Activated CD8-positive, alpha-beta memory T cell treated with anti-CD3 and anti-CD28 coated beads for 24 hours (primary cell): ENCODE measurements at regions not wholly inside any gene's neighbourhood (a gene's known extent, or its start where the extent isn't known, plus 50 kb on each side); places are given as distances from the start of the nearest gene placed in this dataset.
"Not testable (repeated sequence)": the region's sequence is repeated elsewhere in the genome, so short reads cannot be mapped to it uniquely, and the experiment has no call there.

Experiments
- DNase-seq: peaks from one replicate; pipeline ENCODE4 v3.0.0-alpha.2; 2020

DNA sequence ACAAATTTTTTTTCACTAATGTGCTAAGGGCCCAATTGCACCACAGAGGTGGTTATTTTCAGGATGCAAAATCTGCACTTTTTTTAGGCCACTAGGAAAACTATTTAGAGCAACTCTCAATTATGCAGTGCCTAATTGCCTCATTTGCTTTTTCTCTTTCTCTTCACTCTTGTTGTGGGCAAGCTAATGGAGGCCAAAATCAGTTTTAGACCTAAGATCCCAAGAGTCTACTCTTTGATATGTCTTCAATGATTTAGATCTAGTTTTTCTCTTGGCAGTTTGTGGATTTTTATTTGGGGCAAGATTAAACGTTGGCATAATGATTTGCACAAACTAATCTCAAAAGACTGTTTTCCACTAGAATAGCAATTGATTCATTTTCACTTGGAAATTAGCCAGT, 1996.9 kb downstream of the LRRC4C start:
- DNase-seq: no peak

DNA sequence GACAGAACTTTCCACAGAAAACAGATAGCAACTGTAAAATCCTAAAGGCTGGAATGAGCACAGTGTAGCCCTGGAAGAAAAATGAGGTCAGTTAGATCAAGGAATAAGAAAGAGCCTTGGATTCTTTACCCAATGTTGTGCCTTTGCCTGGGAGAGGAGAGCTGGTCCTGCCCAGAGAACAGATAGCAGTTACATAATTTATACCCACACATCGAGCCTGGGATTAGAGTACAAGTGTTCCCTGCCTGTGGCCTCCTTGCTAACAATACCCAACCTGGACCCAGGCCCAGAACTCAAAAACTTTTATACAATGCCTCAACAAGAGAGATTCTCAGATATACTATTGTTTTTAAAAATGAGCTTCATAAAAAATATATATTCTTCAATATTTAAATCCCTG, 1998.4 kb downstream of the LRRC4C start:
- DNase-seq: no peak

DNA sequence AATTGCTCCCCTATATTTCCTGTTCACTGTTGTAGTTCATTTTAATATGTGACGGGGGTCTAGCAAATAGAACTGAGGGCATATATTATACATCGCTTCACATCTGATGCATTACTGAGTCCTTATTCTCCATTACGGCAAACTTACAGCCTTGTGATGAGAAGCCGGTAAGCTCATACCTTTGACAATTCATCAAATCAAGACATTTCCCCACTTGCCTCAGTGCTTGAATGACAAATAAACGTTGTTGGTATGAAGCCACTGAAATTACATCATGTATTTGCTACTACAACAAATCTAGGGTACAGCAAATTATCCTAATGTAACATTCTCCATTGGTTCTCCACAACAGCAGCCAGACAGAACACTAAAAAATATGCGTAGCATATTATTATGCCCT, 1999.8 kb downstream of the LRRC4C start:
- DNase-seq: no peak

GRCh38 chr11:39458481-39458880, 2001.0 kb downstream of the LRRC4C start:
- DNase-seq: no peak

DNA sequence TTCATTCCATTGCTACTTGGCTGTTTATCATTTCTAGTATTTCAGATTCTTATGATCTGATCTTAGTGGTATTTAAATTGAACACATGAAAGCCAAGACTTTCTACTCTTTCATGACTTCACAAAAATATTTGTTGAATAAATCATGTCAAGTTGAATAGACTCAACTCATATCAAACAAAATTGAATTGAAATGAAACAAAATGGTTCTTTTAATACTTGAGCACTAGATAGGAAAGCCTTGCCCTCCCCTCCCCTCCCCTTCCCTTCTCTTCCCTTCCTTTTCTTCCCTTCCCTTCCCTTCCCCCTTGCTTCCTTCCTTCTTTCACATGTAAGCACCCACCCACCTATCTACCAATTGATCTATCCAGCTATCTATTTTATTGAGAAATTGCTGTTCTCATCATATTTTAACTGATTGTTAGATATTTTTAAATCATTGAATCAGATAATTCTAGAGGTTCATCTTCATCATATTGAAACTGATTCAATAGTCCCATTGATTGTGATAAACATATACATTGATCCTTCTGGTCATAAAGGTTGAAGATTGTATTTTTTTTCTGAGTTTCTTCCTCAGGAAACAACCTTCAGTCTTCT, 2015.9 kb downstream of the LRRC4C start:
- no peak for DNase-seq

GRCh38 chr11:39442177-39442576, 2017.3 kb downstream of the LRRC4C start:
- DNase-seq: no peak

- no peak for DNase-seq
Observed at GRCh38 chr11:39435641-39436040, 2023.8 kb downstream of the LRRC4C start.

DNA sequence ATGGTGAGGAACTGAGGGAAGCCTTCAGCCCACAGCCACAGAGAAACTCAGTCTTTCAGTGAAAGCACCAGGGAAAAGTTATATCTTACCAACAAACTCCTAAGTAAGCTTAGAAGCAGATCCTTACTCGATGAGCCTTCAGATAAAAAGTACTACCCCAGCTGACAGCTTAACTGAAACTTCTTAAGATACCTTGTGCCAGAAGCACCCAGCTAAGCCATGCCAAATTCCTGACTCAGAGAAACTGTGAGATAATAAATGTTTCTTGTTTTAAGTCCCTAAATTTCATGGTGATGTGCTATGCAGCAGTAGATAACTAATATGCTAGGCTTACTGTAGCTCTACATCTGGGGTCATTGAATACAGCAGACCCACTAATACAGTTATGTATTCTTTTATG, 2025.0 kb downstream of the LRRC4C start:
- no peak for DNase-seq

GRCh38 chr11:39432929-39433328, 2026.5 kb downstream of the LRRC4C start:
- no peak for DNase-seq

DNA sequence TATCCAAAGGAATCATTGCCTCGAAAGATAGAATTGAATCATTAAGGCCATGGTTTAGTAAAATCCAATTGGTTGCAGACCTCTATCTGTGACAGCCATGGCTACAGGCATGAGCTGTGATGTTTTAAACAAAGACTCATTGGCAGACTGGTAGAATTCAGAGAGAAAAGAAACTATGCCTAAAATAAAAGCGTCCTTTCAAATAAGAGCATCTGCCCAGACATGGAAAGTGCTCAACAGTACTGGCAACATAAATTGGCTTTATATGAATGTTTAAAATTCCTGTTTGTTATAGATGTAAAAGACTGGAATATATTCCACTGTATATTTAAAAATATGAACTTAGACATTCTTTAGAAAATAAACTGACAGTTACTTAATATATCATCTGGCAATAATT, 2034.2 kb downstream of the LRRC4C start:
- no peak for DNase-seq

DNA sequence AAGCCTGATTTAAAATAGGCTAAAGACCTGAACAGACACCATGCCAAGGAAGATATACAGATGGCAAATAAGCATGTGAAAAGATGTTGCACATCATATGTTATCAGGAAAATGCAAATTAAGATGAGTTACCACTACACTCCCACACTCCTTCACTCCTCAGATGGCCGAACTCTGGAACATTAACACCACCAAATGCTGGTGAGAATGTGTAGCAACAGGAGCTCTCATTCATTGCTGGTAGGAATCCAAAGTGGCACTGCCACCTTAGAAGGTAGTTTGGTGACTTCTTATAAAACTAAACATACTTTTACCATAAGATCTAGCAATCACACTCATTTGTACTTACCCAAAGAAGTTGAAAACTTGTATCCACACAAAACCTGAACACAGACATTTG, 2047.3 kb downstream of the LRRC4C start:
- no peak for DNase-seq

GRCh38 chr11:39385911-39386310, 2073.5 kb downstream of the LRRC4C start:
- no peak for DNase-seq

DNA sequence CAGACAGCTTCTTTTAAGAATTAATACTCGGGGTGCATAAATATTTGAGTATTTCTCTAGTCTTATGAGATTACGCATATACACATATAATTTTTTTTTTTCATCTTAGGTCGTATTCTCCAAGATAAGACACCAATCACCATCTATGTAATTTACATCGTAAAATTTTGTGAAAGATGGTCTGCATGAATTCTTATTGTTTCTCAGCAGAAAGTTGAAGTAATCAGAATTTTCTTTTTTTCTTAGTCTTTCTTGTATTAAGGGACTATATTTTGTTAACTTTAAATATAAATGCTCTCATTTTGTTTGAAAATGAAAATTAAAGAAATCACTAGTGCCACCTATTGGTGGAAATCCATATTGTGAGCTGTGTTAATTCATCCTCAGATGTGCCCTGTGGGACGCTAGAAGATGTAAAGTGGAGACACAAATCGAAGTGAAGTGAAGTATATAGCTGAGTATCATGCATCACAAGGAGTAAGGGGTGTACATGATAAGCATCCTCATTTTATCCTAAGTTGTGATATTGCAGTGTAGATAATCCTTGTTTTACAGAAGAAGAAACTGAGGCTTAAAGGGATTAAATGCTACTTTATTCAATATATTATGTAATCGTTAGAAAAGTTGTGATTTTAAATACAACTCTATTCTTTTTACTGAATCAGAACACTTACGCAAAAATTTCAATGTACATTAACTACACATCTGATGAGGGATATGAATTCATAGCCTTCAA, 2084.3 kb downstream of the LRRC4C start:
- no peak for DNase-seq

- DNase-seq: no peak
Observed at GRCh38 chr11:39367534-39367933, 2091.9 kb downstream of the LRRC4C start.

DNA sequence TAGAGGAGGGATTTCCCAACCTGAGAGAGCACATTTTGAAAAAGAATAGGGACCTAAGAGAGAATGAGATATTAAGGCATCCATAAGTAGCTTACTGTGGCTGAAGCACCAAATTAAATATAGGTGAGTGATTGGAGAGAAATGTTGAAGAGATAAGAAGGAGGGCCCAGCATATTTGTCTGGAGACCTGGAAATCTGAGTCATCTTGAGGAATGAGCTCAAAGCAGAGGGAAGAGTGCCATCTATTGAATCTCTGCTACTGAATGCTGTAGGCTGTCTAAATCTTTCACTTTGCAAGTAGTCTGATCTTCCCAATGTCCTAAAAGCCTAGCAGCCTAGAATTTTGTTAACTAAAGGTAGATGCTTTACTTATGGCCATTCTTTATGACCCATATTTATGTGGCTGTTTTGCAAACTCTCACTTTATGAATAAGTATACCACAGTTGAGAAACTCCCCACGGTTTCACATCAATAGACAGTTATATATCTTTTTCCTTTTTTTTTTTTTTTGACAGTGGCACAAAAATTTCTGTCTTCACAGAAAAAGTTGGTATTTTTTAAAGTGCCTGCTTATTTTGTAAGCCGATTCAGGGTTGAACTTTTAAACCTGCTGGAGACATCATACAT, 2093.5 kb downstream of the LRRC4C start:
- DNase-seq: no peak

DNA sequence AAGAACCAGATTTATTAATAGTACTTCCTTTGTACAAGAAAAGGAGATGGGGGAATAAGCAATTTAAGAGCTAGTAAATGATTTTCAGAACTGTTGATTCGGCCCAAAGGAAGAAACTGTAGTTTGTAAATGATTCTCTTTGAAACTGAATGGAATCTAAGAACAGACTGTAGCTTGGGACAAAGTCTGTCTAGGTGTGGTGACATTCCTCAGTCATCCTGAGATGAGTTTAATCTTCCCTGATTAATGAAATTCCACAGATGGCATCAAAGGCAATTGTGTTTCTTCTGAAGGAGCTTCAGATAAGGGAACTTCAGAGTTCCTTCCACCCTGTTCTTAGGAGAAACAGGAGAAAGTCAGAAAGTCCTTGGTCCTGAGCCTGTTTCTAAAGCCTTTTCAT, 2095.9 kb downstream of the LRRC4C start:
- no peak for DNase-seq

DNA sequence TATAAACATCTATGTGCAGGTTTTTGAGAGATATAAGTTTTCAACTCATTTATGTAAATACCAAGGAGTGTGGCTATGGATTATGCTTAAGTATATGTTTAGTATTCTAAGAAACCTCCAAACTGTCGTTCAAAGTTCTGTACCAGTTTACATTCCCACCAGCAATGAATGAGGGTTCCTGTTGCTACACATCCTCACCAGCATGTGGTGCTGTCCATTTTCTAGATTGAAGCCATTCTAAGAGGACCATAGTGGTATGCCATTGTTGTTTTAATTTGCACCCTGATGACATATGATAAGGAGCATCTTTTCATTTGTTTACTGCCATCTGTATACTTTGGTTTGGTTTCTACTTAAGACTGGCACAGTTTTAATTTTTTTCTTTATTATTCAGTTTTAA, 2097.9 kb downstream of the LRRC4C start:
- DNase-seq: no peak

DNA sequence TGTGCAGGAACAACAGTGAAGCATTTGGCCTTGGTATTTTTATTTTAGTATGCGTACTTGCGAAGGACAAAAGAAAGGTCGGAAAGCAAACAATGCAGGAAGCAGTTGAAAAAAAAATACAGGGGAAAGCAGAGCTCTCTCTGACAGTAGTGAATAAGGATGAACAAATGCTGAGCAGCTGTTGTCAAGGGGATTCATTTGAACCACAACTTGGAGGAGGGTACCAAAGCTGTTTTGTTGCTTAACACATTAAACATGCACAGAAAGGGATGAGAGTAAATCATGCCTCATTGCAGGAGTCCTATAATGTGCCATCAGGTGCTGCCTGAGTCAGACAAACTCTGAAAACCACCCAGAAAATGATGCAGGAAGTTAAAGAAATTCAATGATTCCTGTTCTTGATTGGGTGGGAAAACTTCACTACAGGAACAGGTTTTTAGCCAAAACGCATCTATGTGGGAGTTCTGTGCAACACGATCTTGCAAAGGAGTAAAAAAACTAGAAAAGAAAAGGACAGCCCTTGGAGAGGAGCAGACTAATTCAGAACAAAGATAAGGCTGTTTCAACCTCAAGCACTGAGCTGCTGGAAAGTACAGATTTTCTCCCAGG, 2113.5 kb downstream of the LRRC4C start:
- DNase-seq: no peak

GRCh38 chr11:39341461-39341860, 2118.0 kb downstream of the LRRC4C start:
- DNase-seq: no peak

DNA sequence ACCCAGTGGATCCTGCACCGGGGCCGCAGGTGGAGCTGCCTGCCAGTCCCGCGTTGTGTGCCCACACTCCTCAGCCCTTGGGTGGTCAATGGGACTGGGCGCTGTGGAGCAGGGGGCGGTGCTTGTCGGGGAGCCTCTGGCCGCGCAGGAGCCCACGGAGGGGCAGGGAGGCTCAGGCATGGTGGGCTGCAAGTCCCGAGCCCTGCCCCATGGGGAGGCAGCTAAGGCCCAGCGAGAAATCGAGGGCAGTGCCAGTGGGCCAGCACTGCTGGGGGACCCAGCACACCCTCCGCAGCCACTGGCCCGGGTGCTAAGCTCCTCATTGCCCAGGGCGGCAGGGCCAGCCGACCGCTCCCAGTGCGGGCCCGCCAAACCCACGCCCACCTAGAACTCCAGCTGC, 2126.4 kb downstream of the LRRC4C start:
- DNase-seq: not testable (repeated sequence)

- DNase-seq: no peak
Observed at GRCh38 chr11:39327302-39327701, 2132.2 kb downstream of the LRRC4C start.

- DNase-seq: not testable (repeated sequence)
Observed at GRCh38 chr11:39311888-39312287, 2147.6 kb downstream of the LRRC4C start.

- no peak for DNase-seq
Observed at GRCh38 chr11:39304586-39304985, 2154.9 kb downstream of the LRRC4C start.

- DNase-seq: no peak
Observed at GRCh38 chr11:39294648-39295047, 2164.8 kb downstream of the LRRC4C start.
